ENCODE measurements at regions not wholly inside any gene's neighbourhood (a gene's known extent, or its start where the extent isn't known, plus 50 kb on each side); places are given as distances from the start of the nearest gene placed in this dataset.

GRCh38 chr12:67759829-67760228 is 111.3 kb downstream of the DYRK2 start:
- FAIRE-seq (no peak), DNase-seq (ENCODE audit: low read depth in 1 of 2, low spot score in 2 of 2) (no peak)
- H3K23me2 ChIP-seq (ENCODE audit: low read depth, low read length) = no peaks in the 10 kb centered on the region
- H3K4ac ChIP-seq (replicated peaks; ENCODE audit: insufficient read length, low read depth, low read length) = no peak overlapping the region
- no peaks in the 10 kb centered on the region for H4K20me1 ChIP-seq (replicated peaks in 1 of 2; ENCODE audit: control insufficient read depth in 1 of 2, insufficient read depth in 2 of 2, low read length in 2 of 2)
- H3K79me2 ChIP-seq (ENCODE audit: control insufficient read depth in 1 of 2, insufficient read depth in 2 of 2, low read length in 2 of 2) = no peaks in the 10 kb centered on the region
- no peak overlapping the region for H2BK5ac ChIP-seq (ENCODE audit: low read depth, low read length)
- no peak overlapping the region for H3K18ac ChIP-seq (ENCODE audit: extremely low read depth, low read length)
- no peak overlapping the region for H3K9ac ChIP-seq (replicated peaks in 1 of 4; ENCODE audit: extremely low read depth in 1 of 4, low read depth in 3 of 4, low read length in 3 of 4)
- H3K4me2 ChIP-seq (ENCODE audit: insufficient read depth in 1 of 2, low read depth in 2 of 2, low read length in 2 of 2) = no peak overlapping the region
- H3K23ac ChIP-seq (ENCODE audit: insufficient read length) = no peak overlapping the region
- no peak overlapping the region for H4K91ac ChIP-seq (replicated peaks; ENCODE audit: insufficient read length, low read length)
- no peak overlapping the region for H2BK12ac ChIP-seq (ENCODE audit: low read depth, low read length)
- ChIA-PET POLR2A (ENCODE audit: partially characterized antibody) (no interaction called here), CTCF (ENCODE audit: partially characterized antibody) (no interaction called here)
- no peak overlapping the region for H2BK20ac ChIP-seq (ENCODE audit: low read length)
- no peaks in the 10 kb centered on the region for H3K27me3 ChIP-seq (replicated peaks in 1 of 4; ENCODE audit: control insufficient read depth in 3 of 4, extremely low read depth in 1 of 4, insufficient read depth in 3 of 4, low read length in 3 of 4)
- no peak overlapping the region for H3K27ac ChIP-seq (ENCODE audit: low read depth, low read length)
- no peak overlapping the region for H3K14ac ChIP-seq (ENCODE audit: insufficient read length)
- H4K8ac ChIP-seq (ENCODE audit: extremely low read depth, insufficient read depth, low read length) = no peak overlapping the region
- no peak overlapping the region for H4K5ac ChIP-seq (ENCODE audit: insufficient read length, low read depth, low read length)
- H3K9me3 ChIP-seq (ENCODE audit: insufficient read depth in 2 of 2, low read depth in 1 of 2, low read length in 1 of 2) = no peaks in the 10 kb centered on the region
- no peak overlapping the region for H2BK120ac ChIP-seq (replicated peaks; ENCODE audit: low read depth, low read length)
- H3K79me1 ChIP-seq (ENCODE audit: low read depth, low read length) = no peaks in the 10 kb centered on the region
- H2BK15ac ChIP-seq (ENCODE audit: low read length) = no peak overlapping the region
- H2AK5ac ChIP-seq (ENCODE audit: low read depth, low read length) = no peak overlapping the region
- TF ChIP-seq NANOG (IDR thresholded peaks at IDR 0.05; ENCODE audit: insufficient read depth, low read depth, low read length, poor library complexity, severe bottlenecking) = no peak
- no peak for TF ChIP-seq SIN3A (conservative IDR thresholded peaks at IDR 0.05 in 1 of 2, IDR thresholded peaks at IDR 0.05 in 1 of 2; ENCODE audit: low read depth in 1 of 2, low read length in 2 of 2)
- TF ChIP-seq TAF1 (IDR thresholded peaks at IDR 0.05; ENCODE audit: low read depth, low read length) = no peak
- TF ChIP-seq HDAC2 (IDR thresholded peaks at IDR 0.05; ENCODE audit: borderline replicate concordance in 1 of 2, low read depth in 2 of 2, low read length in 2 of 2) = no peak
- TF ChIP-seq GABPA (IDR thresholded peaks at IDR 0.05; ENCODE audit: borderline replicate concordance, insufficient read depth, low read length) = no peak
- no peak for TF ChIP-seq POU5F1 (IDR thresholded peaks at IDR 0.05; ENCODE audit: low read depth, low read length)
- no peak for TF ChIP-seq SIRT6 (IDR thresholded peaks at IDR 0.05; ENCODE audit: low read length)
- TF ChIP-seq, protein P1, sequence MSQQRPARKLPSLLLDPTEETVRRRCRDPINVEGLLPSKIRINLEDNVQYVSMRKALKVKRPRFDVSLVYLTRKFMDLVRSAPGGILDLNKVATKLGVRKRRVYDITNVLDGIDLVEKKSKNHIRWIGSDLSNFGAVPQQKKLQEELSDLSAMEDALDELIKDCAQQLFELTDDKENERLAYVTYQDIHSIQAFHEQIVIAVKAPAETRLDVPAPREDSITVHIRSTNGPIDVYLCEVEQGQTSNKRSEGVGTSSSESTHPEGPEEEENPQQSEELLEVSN (IDR thresholded peaks at IDR 0.05) = no peak
- no peak for TF ChIP-seq RBBP5 (IDR thresholded peaks at IDR 0.05; ENCODE audit: borderline replicate concordance, low read depth, low read length)
- 91% methylated on average over 3 of the region's 3 CpGs; no CpG with 5 or more reads in 1 of the 2 experiments for WGBS, 2 experiments (ENCODE audit: extremely low coverage in 1 of 2, insufficient coverage in 1 of 2, insufficient read length in 1 of 2, insufficient replicate concordance in 2 of 2, low coverage in 1 of 2, low lambda C conversion rate in 2 of 2, missing lambda C conversion rate in 1 of 2)
- no peak overlapping the region for H3K56ac ChIP-seq (replicated peaks; ENCODE audit: insufficient read length, low read depth, low read length)
- H3K4me1 ChIP-seq (replicated peaks in 1 of 4; ENCODE audit: control insufficient read depth in 3 of 4, insufficient read depth in 4 of 4, low read length in 3 of 4) = 0 out of 7 replicates have a peak, but pooled peaks cover 0 to 2% (median 0%) of the 10 kb centered on the region in 4 experiments
- H3K36me3 ChIP-seq (ENCODE audit: control insufficient read depth in 2 of 4, insufficient read depth in 4 of 4, low read length in 3 of 4) = no peaks in the 10 kb centered on the region
- no peak overlapping the region for H2AFZ ChIP-seq (ENCODE audit: low read length)
- no peak overlapping the region for H3K4me3 ChIP-seq (ENCODE audit: extremely low read depth in 1 of 4, insufficient read depth in 2 of 4, low read depth in 3 of 4, low read length in 4 of 4)

Measured in H1 (cell line).